Gastrocnemius medialis (tissue), 4 donors: ENCODE measurements at regions not wholly inside any gene's neighbourhood (a gene's known extent, or its start where the extent isn't known, plus 50 kb on each side); places are given as distances from the start of the nearest gene placed in this dataset.

Source experiments
- ATAC-seq, 2 donors: fragments of 150-250 bp; one replicate each; pipeline ENCODE4 v1.9.1; 2016
- DNase-seq, 2 donors: peaks; one replicate each; pipeline ENCODE4 v3.0.0-alpha.2; 2019
- H3K27ac ChIP-seq, 4 donors: fragments of 200-600 bp; sonication (generic); 1 replicate in 1 of 4; 2 replicates in 3 of 4; pipeline ENCODE4 v1.5.1; 2016 to 2018; ENCODE audit warnings: mild to moderate bottlenecking in 2 of 4, moderate library complexity in 1 of 4
- H3K27me3 ChIP-seq, 3 donors: fragments of 200-600 bp; sonication (generic) in 2 of 3; 1 replicate in 1 of 3; 2 replicates in 2 of 3; pipeline versions ENCODE4 v1.5.1 to v1.6.0; 2016 to 2019; ENCODE audit warnings: mild to moderate bottlenecking in 1 of 3, moderate library complexity in 1 of 3
- H3K36me3 ChIP-seq, 2 donors: fragments of 200-600 bp; sonication (generic) in 1 of 2; one replicate each; pipeline ENCODE4 v1.5.1; 2017 to 2018
- H3K4me1 ChIP-seq, 2 donors: fragments of 200-600 bp; sonication (generic) in 1 of 2; one replicate each; pipeline ENCODE4 v1.5.1; 2016 to 2017; ENCODE audit warnings: mild to moderate bottlenecking in 2 of 2
- H3K4me3 ChIP-seq, 4 donors: fragments of 200-600 bp; sonication (generic) in 3 of 4; 1 replicate in 1 of 4; 2 replicates in 3 of 4; pipeline ENCODE4 v1.5.1; 2016 to 2019; ENCODE audit warnings: mild to moderate bottlenecking in 2 of 4
- H3K9me3 ChIP-seq, 3 donors: fragments of 200-600 bp; sonication (generic) in 2 of 3; 1 replicate in 1 of 3; 2 replicates in 2 of 3; pipeline ENCODE4 v1.5.1; 2016 to 2019
- POLR2A ChIP-seq, 2 donors: fragments of 450-650 bp; IDR thresholded peaks; one replicate each; pipeline ENCODE4 v1.6.1; 2017; ENCODE audit warnings: antibody characterized with exemption in 2 of 2, mild to moderate bottlenecking in 2 of 2, moderate library complexity in 2 of 2
- in situ Hi-C, 4 donors: fragments of 200-750 bp; cut with MboI; loops; one replicate each; pipeline versions ENCODE4 v1.15.0 to v1.8.0; 2017; ENCODE audit warnings: low sequenced_read_pairs in 4 of 4
- intact Hi-C: fragments of 100-400 bp; cut with DNase I; formaldehyde crosslinking; loops from one replicate; pipeline ENCODE4 v1.15.1; 2023; ENCODE audit warnings: low total_unique reads
- TF ChIP-seq, protein P1 (sequence below), 5 experiments: fragments of 450-650 bp in 3 of 5; fragments of 200-600 bp in 2 of 5; sonication (generic) in 2 of 5; IDR thresholded peaks in 4 of 5; conservative IDR thresholded peaks in 1 of 5; 1 replicate in 4 of 5; 2 replicates in 1 of 5; pipeline ENCODE4 v1.5.1; 2016 to 2019; ENCODE audit warnings: antibody characterized with exemption in 5 of 5, mild to moderate bottlenecking in 3 of 5, moderate library complexity in 3 of 5

DNA sequence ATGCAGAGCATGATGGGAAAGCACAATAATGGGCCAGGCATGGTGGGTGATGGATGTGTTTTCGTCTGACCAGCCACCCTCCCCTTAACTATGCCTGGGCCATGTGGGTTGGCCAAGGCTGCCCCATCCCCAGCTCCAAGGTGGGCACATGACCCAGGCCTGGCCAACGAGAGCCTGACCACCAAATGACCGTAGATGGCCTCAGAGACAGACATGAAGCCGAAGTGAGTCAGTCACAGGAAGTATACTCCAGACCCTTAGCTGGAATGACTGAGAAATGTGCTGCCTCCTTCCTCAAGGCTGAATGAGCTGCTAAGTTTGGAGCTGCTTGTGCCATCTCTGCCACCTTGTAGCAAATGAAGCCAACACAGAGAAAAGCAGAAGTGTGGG lies 233.6 kb downstream of the BCL11B start:
- H3K27ac ChIP-seq, result no peak overlapping the region
- TF ChIP-seq, protein P1, sequence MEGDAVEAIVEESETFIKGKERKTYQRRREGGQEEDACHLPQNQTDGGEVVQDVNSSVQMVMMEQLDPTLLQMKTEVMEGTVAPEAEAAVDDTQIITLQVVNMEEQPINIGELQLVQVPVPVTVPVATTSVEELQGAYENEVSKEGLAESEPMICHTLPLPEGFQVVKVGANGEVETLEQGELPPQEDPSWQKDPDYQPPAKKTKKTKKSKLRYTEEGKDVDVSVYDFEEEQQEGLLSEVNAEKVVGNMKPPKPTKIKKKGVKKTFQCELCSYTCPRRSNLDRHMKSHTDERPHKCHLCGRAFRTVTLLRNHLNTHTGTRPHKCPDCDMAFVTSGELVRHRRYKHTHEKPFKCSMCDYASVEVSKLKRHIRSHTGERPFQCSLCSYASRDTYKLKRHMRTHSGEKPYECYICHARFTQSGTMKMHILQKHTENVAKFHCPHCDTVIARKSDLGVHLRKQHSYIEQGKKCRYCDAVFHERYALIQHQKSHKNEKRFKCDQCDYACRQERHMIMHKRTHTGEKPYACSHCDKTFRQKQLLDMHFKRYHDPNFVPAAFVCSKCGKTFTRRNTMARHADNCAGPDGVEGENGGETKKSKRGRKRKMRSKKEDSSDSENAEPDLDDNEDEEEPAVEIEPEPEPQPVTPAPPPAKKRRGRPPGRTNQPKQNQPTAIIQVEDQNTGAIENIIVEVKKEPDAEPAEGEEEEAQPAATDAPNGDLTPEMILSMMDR (IDR thresholded peaks at IDR 0.05 in 4 of 5, conservative IDR thresholded peaks at IDR 0.05 in 1 of 5), result no peak
- no peak for TF ChIP-seq POLR2A (IDR thresholded peaks at IDR 0.05)
- no peak overlapping the region for H3K4me3 ChIP-seq
- DNase-seq (no peak), ATAC-seq (no peak)
- no peaks in the 10 kb centered on the region for H3K36me3 ChIP-seq
- intact Hi-C loops (loop anchor here (10.0 kb wide), 2 partner anchors 264 to 566 kb away; partner anchors contain the start of gene CCDC85C), in situ Hi-C loops (no loop called here)
- no peaks in the 10 kb centered on the region for H3K27me3 ChIP-seq
- no peaks in the 10 kb centered on the region for H3K9me3 ChIP-seq
- H3K4me1 ChIP-seq, result peaks cover 3 to 9% of the 10 kb centered on the region in 2 donors

- in situ Hi-C loops, result no loop called here
- H3K9me3 ChIP-seq, result no peaks in the 10 kb centered on the region
- H3K27ac ChIP-seq, result no peak overlapping the region
- no peak overlapping the region for H3K4me3 ChIP-seq
- ATAC-seq (no peak), DNase-seq (no peak)
- TF ChIP-seq POLR2A (IDR thresholded peaks at IDR 0.05), result no peak
- TF ChIP-seq, protein P1 (IDR thresholded peaks at IDR 0.05 in 4 of 5, conservative IDR thresholded peaks at IDR 0.05 in 1 of 5), result no peak
- no peaks in the 10 kb centered on the region for H3K36me3 ChIP-seq
- H3K4me1 ChIP-seq, result peaks cover 3 to 9% of the 10 kb centered on the region in 2 donors
- H3K27me3 ChIP-seq, result no peaks in the 10 kb centered on the region
- intact Hi-C loops, result loop anchor here (10.0 kb wide), 2 partner anchors 265 to 565 kb away; partner anchors contain the start of gene CCDC85C
Observed at GRCh38 chr14:99039331-99040041, 232.5 kb downstream of the BCL11B start.

DNA sequence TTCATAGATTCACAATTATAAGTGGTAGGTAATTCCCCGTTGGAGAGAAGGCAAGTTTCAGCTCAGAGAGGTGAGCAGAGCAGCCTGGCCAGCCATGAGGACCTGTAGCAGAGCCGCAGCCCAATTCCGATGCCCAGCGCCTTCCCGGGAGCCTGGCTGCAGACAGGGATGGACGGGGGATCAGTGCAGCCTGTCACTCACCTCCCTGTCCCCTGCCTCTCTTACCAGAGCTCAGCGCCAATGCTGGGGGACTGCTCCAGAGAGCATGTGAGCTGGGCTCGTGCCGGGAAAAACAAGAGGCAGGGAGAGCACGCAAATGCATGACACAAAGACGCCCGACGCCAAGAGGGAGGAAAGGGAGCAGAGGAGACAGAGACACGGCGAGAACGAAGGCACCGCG lies 231.9 kb downstream of the BCL11B start:
- H3K9me3 ChIP-seq, result no peaks in the 10 kb centered on the region
- DNase-seq (no peak), ATAC-seq (no peak)
- intact Hi-C loops (no loop called here), in situ Hi-C loops (no loop called here)
- no peak overlapping the region for H3K4me3 ChIP-seq
- H3K4me1 ChIP-seq, result peaks cover 3 to 9% of the 10 kb centered on the region in 2 donors
- H3K27me3 ChIP-seq, result no peaks in the 10 kb centered on the region
- TF ChIP-seq, protein P1 (IDR thresholded peaks at IDR 0.05 in 4 of 5, conservative IDR thresholded peaks at IDR 0.05 in 1 of 5), result no peak
- no peak for TF ChIP-seq POLR2A (IDR thresholded peaks at IDR 0.05)
- H3K27ac ChIP-seq, result no peak overlapping the region
- no peaks in the 10 kb centered on the region for H3K36me3 ChIP-seq

- TF ChIP-seq, protein P1 (IDR thresholded peaks at IDR 0.05 in 4 of 5, conservative IDR thresholded peaks at IDR 0.05 in 1 of 5), result no peak
- no peak for TF ChIP-seq POLR2A (IDR thresholded peaks at IDR 0.05)
Observed at GRCh38 chr14:99040711-99041110, 231.3 kb downstream of the BCL11B start.

More at GRCh38 chr14:99040711-99041110, 231.3 kb downstream of the BCL11B start:
- in situ Hi-C loops, result no loop called here
- Histone ChIP-seq H3K27me3 (no peaks in the 10 kb centered on the region), H3K9me3 (no peaks in the 10 kb centered on the region), H3K27ac (no peak overlapping the region), H3K4me3 (no peak overlapping the region), H3K36me3 (no peaks in the 10 kb centered on the region), H3K4me1 (peaks cover 2 to 8% of the 10 kb centered on the region in 2 donors)
- ATAC-seq (no peak), DNase-seq (no peak)
- intact Hi-C loops, result no loop called here
